ENCODE measurements at regions not wholly inside any gene's neighbourhood (a gene's known extent, or its start where the extent isn't known, plus 50 kb on each side); places are given as distances from the start of the nearest gene placed in this dataset.

- TF ChIP-seq GATA3 (IDR thresholded peaks at IDR 0.05; ENCODE audit: low read depth, low read length) (no peak), GATA2 (IDR thresholded peaks at IDR 0.05; ENCODE audit: low read depth, low read length) (no peak)
These were observed 223.7 kb downstream of the ACKR3 start for GRCh38 chr2:236793023-236794011.

GRCh38 chr2:236794176-236794957 lies 224.7 kb downstream of the ACKR3 start:
- TF ChIP-seq GATA3 (IDR thresholded peaks at IDR 0.05; ENCODE audit: low read depth, low read length) (no peak), GATA2 (IDR thresholded peaks at IDR 0.05; ENCODE audit: low read depth, low read length) (no peak)

- TF ChIP-seq GATA2 (IDR thresholded peaks at IDR 0.05; ENCODE audit: low read depth, low read length) (no peak), GATA3 (IDR thresholded peaks at IDR 0.05; ENCODE audit: low read depth, low read length) (no peak)
These were observed 225.7 kb downstream of the ACKR3 start for GRCh38 chr2:236795169-236795860.

GRCh38 chr2:236795861-236796219 lies 226.2 kb downstream of the ACKR3 start:
- TF ChIP-seq GATA2 (IDR thresholded peaks at IDR 0.05; ENCODE audit: low read depth, low read length) (no peak), GATA3 (IDR thresholded peaks at IDR 0.05; ENCODE audit: low read depth, low read length) (no peak)

GRCh38 chr2:236796236-236796635 lies 226.6 kb downstream of the ACKR3 start:
- TF ChIP-seq GATA2 (IDR thresholded peaks at IDR 0.05; ENCODE audit: low read depth, low read length) = no peak
- no peak for TF ChIP-seq GATA3 (IDR thresholded peaks at IDR 0.05; ENCODE audit: low read depth, low read length)

GRCh38 chr2:236797411-236797810 lies 227.8 kb downstream of the ACKR3 start:
- TF ChIP-seq GATA3 (IDR thresholded peaks at IDR 0.05; ENCODE audit: low read depth, low read length) = no peak
- no peak for TF ChIP-seq GATA2 (IDR thresholded peaks at IDR 0.05; ENCODE audit: low read depth, low read length)

GRCh38 chr2:236798491-236798890 lies 228.9 kb downstream of the ACKR3 start:
- TF ChIP-seq GATA2 (IDR thresholded peaks at IDR 0.05; ENCODE audit: low read depth, low read length) (no peak), GATA3 (IDR thresholded peaks at IDR 0.05; ENCODE audit: low read depth, low read length) (no peak)

GRCh38 chr2:236799391-236800026 lies 229.9 kb downstream of the ACKR3 start:
- no peak for TF ChIP-seq GATA3 (IDR thresholded peaks at IDR 0.05; ENCODE audit: low read depth, low read length)
- TF ChIP-seq GATA2 (IDR thresholded peaks at IDR 0.05; ENCODE audit: low read depth, low read length) = no peak

- no peak for TF ChIP-seq GATA3 (IDR thresholded peaks at IDR 0.05; ENCODE audit: low read depth, low read length)
- no peak for TF ChIP-seq GATA2 (IDR thresholded peaks at IDR 0.05; ENCODE audit: low read depth, low read length)
These were observed 233.2 kb downstream of the ACKR3 start for GRCh38 chr2:236802862-236803261.

GRCh38 chr2:236803621-236804020 lies 234.0 kb downstream of the ACKR3 start:
- no peak for TF ChIP-seq GATA2 (IDR thresholded peaks at IDR 0.05; ENCODE audit: low read depth, low read length)

- TF ChIP-seq GATA3 (IDR thresholded peaks at IDR 0.05; ENCODE audit: low read depth, low read length) (no peak), GATA2 (IDR thresholded peaks at IDR 0.05; ENCODE audit: low read depth, low read length) (no peak)
These were observed 236.3 kb downstream of the ACKR3 start for GRCh38 chr2:236805800-236806531.

GRCh38 chr2:236809716-236810115 lies 240.1 kb downstream of the ACKR3 start:
- TF ChIP-seq GATA3 (IDR thresholded peaks at IDR 0.05; ENCODE audit: low read depth, low read length) (no peak), GATA2 (IDR thresholded peaks at IDR 0.05; ENCODE audit: low read depth, low read length) (no peak)

- TF ChIP-seq GATA2 (IDR thresholded peaks at IDR 0.05; ENCODE audit: low read depth, low read length) (no peak), GATA3 (IDR thresholded peaks at IDR 0.05; ENCODE audit: low read depth, low read length) (no peak)
These were observed 241.5 kb downstream of the ACKR3 start for GRCh38 chr2:236811062-236811656.

Data from SH-SY5Y (cell line).